ENCODE measurements at regions not wholly inside any gene's neighbourhood (a gene's known extent, or its start where the extent isn't known, plus 50 kb on each side); places are given as distances from the start of the nearest gene placed in this dataset.

GRCh38 chr11:33560729-33561128 lies 139.9 kb downstream of the C11orf91 start:
- TF ChIP-seq CTCF (IDR thresholded peaks at IDR 0.05) (no peak), POLR2AphosphoS5 (IDR thresholded peaks at IDR 0.05) (no peak), EP300 (IDR thresholded peaks at IDR 0.05) (no peak)
